ENCODE measurements at regions not wholly inside any gene's neighbourhood (a gene's known extent, or its start where the extent isn't known, plus 50 kb on each side); places are given as distances from the start of the nearest gene placed in this dataset.
"Not testable (repeated sequence)": the region's sequence is repeated elsewhere in the genome, so short reads cannot be mapped to it uniquely, and the experiment has no call there.

- DNase-seq (ENCODE audit: low read depth): no peak
Measured at GRCh38 chr17:14552306-14552705, 251.4 kb downstream of the HS3ST3B1 start.

- DNase-seq (ENCODE audit: low read depth): no peak
Measured at GRCh38 chr17:14547556-14547955, 246.7 kb downstream of the HS3ST3B1 start.

GRCh38 chr17:14547016-14547415 lies 246.1 kb downstream of the HS3ST3B1 start:
- DNase-seq (ENCODE audit: low read depth): no peak

- no peak for DNase-seq (ENCODE audit: low read depth)
Measured at GRCh38 chr17:14545156-14545906, 244.4 kb downstream of the HS3ST3B1 start.

- DNase-seq (ENCODE audit: low read depth): no peak
Measured at GRCh38 chr17:14541714-14542113, 240.8 kb downstream of the HS3ST3B1 start.

- DNase-seq (ENCODE audit: low read depth): no peak
Measured at GRCh38 chr17:14539801-14540200, 238.9 kb downstream of the HS3ST3B1 start.

GRCh38 chr17:14532242-14532641 lies 231.4 kb downstream of the HS3ST3B1 start:
- not testable (repeated sequence) for DNase-seq (ENCODE audit: low read depth)

GRCh38 chr17:14525551-14526455 lies 224.9 kb downstream of the HS3ST3B1 start:
- DNase-seq (ENCODE audit: low read depth): no peak

GRCh38 chr17:14522795-14523387 lies 222.0 kb downstream of the HS3ST3B1 start:
- DNase-seq (ENCODE audit: low read depth): no peak

GRCh38 chr17:14518919-14519318 lies 218.0 kb downstream of the HS3ST3B1 start:
- not testable (repeated sequence) for DNase-seq (ENCODE audit: low read depth)

- no peak for DNase-seq (ENCODE audit: low read depth)
Measured at GRCh38 chr17:14514973-14515372, 214.1 kb downstream of the HS3ST3B1 start.

- DNase-seq (ENCODE audit: low read depth): no peak
Measured at GRCh38 chr17:14513835-14514234, 213.0 kb downstream of the HS3ST3B1 start.

- DNase-seq (ENCODE audit: low read depth): no peak
Measured at GRCh38 chr17:14510136-14510535, 209.3 kb downstream of the HS3ST3B1 start.

GRCh38 chr17:14508156-14508555 lies 207.3 kb downstream of the HS3ST3B1 start:
- no peak for DNase-seq (ENCODE audit: low read depth)

GRCh38 chr17:14506364-14506763 lies 205.5 kb downstream of the HS3ST3B1 start:
- no peak for DNase-seq (ENCODE audit: low read depth)

- DNase-seq (ENCODE audit: low read depth): no peak
Measured at GRCh38 chr17:14505606-14506005, 204.7 kb downstream of the HS3ST3B1 start.

- DNase-seq (ENCODE audit: low read depth): no peak
Measured at GRCh38 chr17:14499976-14500375, 199.1 kb downstream of the HS3ST3B1 start.

GRCh38 chr17:14498812-14499211 lies 197.9 kb downstream of the HS3ST3B1 start:
- DNase-seq (ENCODE audit: low read depth): no peak

GRCh38 chr17:14494161-14494560 lies 193.3 kb downstream of the HS3ST3B1 start:
- no peak for DNase-seq (ENCODE audit: low read depth)

GRCh38 chr17:14489986-14490385 lies 189.1 kb downstream of the HS3ST3B1 start:
- no peak for DNase-seq (ENCODE audit: low read depth)

- DNase-seq (ENCODE audit: low read depth): no peak
Measured at GRCh38 chr17:14488958-14489550, 188.2 kb downstream of the HS3ST3B1 start.

- no peak for DNase-seq (ENCODE audit: low read depth)
Measured at GRCh38 chr17:14487068-14487467, 186.2 kb downstream of the HS3ST3B1 start.
